ENCODE measurements at regions not wholly inside any gene's neighbourhood (a gene's known extent, or its start where the extent isn't known, plus 50 kb on each side); places are given as distances from the start of the nearest gene placed in this dataset.

DNA sequence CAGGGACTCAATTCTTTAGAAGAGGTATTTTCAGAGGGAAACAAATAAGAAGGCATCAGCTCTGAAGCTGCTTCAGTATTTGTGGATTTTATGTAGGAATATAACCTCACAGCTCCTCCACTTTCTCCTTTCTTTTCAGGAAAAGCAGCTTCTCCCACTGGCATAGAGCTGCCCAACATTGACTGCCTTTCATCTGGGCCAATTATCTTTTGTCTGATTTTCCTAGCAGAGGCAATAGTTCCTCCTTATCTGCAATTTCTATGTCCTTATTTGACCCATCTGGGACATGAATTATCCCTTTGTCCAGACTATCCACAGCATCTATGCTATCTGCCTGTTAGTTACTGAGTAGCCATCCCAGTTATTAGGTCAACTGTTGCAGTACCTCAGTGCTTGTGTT is 1671.2 kb upstream of the ACO1 start (continued):
- TF ChIP-seq, protein P1, sequence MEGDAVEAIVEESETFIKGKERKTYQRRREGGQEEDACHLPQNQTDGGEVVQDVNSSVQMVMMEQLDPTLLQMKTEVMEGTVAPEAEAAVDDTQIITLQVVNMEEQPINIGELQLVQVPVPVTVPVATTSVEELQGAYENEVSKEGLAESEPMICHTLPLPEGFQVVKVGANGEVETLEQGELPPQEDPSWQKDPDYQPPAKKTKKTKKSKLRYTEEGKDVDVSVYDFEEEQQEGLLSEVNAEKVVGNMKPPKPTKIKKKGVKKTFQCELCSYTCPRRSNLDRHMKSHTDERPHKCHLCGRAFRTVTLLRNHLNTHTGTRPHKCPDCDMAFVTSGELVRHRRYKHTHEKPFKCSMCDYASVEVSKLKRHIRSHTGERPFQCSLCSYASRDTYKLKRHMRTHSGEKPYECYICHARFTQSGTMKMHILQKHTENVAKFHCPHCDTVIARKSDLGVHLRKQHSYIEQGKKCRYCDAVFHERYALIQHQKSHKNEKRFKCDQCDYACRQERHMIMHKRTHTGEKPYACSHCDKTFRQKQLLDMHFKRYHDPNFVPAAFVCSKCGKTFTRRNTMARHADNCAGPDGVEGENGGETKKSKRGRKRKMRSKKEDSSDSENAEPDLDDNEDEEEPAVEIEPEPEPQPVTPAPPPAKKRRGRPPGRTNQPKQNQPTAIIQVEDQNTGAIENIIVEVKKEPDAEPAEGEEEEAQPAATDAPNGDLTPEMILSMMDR (IDR thresholded peaks at IDR 0.05 in 2 of 3, conservative IDR thresholded peaks at IDR 0.05 in 1 of 3; ENCODE audit: insufficient read depth in 2 of 3, low read depth in 1 of 3, low read length in 3 of 3), result no peak
- no peak for TF ChIP-seq KLF1 (tag; IDR thresholded peaks at IDR 0.05)

DNA sequence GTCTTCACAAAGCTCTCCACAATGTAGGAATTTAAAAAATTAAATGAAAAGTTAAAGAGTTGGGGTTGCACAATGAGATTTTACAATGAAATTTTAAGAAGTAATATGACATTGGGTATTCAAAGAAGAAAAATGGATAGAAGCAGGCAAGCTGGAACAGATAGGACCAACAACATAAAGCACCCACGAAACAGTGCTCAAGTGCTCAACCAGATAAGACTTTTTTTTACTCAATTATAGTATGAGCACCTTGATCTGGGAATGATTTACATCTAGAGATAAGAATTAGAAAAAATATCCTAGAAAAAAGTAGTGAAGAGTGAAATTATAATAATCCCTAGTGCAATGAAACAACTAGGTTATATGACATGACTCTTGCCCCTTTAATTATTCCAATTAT is 1670.1 kb upstream of the ACO1 start:
- Histone ChIP-seq H3K4me1 (replicated peaks in 1 of 2; ENCODE audit: control insufficient read depth in 2 of 2, insufficient read depth in 2 of 2, low read length in 2 of 2) (no peaks in the 10 kb centered on the region), H3K9ac (ENCODE audit: insufficient read depth in 1 of 2, low read depth in 2 of 2, low read length in 2 of 2) (no peak overlapping the region), H3K9me3 (replicated peaks; ENCODE audit: control insufficient read depth, insufficient read depth, low read depth, low read length) (no peaks in the 10 kb centered on the region), H3K36me3 (ENCODE audit: control insufficient read depth, insufficient read depth, low read length) (no peaks in the 10 kb centered on the region), H3K9me1 (ENCODE audit: control insufficient read depth, insufficient read depth, low read length) (no peaks in the 10 kb centered on the region), H3K27me3 (ENCODE audit: control insufficient read depth in 2 of 2, insufficient read depth in 2 of 2, low read length in 2 of 2) (no peaks in the 10 kb centered on the region), H2AFZ (ENCODE audit: low read depth, low read length) (no peak overlapping the region), H4K20me1 (replicated peaks; ENCODE audit: control insufficient read depth, insufficient read depth, low read length) (no peaks in the 10 kb centered on the region), H3K4me3 (no peak overlapping the region), H3K27ac (ENCODE audit: extremely low read depth, low read depth, low read length) (no peak overlapping the region), H3K79me2 (ENCODE audit: control insufficient read depth, insufficient read depth, low read length) (no peaks in the 10 kb centered on the region), H3K4me2 (ENCODE audit: insufficient read depth, low read length) (no peak overlapping the region)
- FAIRE-seq (no peak), DNase-seq (ENCODE audit: extremely low read depth in 1 of 4, low spot score in 3 of 4) (no peak), ATAC-seq (no peak)
- intact Hi-C loops (cut with micrococcal nuclease), result no loop called here
- CTCF ChIA-PET (ENCODE audit: low intra/inter-chr PET ratio), result no interaction called here
- in situ Hi-C loops (cut with MboI), result no loop called here
- BruUV-seq (replicated peaks), result no TSS peak
- no CpG with 5 or more reads among the region's 1 CpG for WGBS (ENCODE audit: insufficient coverage, low coverage, missing lambda C conversion rate)
- POLR2A ChIA-PET, result no interaction called here
- no peak for TF ChIP-seq CHCHD3 (CRISPR knock-in tag; IDR thresholded peaks at IDR 0.05)
- TF ChIP-seq, protein P2, sequence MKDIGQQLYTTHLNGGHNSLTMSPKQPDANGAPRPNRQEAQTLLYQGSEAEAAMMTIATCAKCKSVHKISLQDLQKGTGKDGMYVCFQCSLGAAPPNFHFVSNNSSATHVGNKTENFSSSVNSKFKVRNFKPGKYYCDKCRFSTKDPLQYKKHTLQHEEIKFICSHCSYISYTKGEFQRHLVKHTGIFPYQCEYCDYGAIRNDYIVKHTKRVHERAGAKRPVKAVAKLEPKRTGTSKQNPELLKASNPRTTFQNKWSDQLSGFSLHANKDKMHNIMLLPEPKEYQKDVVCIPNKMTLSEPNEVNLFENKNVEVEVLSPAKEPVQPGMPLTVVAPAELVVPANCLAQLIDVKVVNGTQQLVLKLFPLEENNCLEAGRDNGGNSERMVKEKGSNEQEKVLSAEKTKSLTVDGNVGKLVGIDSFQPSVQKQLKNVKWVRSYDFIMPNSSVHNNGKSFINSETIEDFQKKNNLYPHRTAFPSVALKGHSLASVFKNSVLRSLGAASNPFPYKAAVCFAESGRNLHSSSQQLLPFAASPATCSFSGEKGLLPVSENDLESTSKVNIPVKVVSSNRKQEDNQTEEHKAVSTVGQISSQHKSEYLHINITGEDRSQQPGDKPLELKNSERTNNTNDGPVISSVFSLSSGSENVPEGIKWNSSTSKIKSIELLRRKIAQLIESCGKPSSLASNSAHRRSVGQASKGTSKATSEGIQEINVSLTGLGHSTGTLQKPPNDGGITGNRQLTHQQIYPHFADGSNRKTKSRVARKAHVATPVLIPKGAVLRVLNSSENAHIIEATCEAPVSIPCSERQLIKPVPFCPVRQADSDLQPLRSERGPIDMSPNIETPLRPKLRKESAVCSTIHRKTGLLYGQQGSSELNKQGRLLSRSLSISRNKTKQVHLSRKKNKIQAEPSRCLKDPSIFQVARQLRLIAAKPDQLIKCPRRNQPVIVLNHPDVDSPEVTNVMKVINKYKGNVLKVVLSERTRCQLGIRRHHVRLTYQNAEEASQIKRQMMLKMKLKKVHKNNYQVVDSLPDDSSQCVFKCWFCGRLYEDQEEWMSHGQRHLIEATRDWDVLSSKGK (CRISPR knock-in tag; IDR thresholded peaks at IDR 0.05), result no peak
- no peak for TF ChIP-seq FOXJ3 (CRISPR knock-in tag; IDR thresholded peaks at IDR 0.05)
- TF ChIP-seq EP300 (IDR thresholded peaks at IDR 0.05; ENCODE audit: low read length), result no peak
- TF ChIP-seq CCAR2 (IDR thresholded peaks at IDR 0.05; ENCODE audit: low read depth, low read length), result no peak
- TF ChIP-seq NCOR1 (IDR thresholded peaks at IDR 0.05), result no peak
- TF ChIP-seq CREM (IDR thresholded peaks at IDR 0.05; ENCODE audit: low read depth), result no peak
- TF ChIP-seq, protein P3, sequence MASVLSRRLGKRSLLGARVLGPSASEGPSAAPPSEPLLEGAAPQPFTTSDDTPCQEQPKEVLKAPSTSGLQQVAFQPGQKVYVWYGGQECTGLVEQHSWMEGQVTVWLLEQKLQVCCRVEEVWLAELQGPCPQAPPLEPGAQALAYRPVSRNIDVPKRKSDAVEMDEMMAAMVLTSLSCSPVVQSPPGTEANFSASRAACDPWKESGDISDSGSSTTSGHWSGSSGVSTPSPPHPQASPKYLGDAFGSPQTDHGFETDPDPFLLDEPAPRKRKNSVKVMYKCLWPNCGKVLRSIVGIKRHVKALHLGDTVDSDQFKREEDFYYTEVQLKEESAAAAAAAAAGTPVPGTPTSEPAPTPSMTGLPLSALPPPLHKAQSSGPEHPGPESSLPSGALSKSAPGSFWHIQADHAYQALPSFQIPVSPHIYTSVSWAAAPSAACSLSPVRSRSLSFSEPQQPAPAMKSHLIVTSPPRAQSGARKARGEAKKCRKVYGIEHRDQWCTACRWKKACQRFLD (CRISPR knock-in tag; IDR thresholded peaks at IDR 0.05), result no peak
- TF ChIP-seq ZSCAN32 (CRISPR knock-in tag; IDR thresholded peaks at IDR 0.05), result no peak
- TF ChIP-seq, protein P4, sequence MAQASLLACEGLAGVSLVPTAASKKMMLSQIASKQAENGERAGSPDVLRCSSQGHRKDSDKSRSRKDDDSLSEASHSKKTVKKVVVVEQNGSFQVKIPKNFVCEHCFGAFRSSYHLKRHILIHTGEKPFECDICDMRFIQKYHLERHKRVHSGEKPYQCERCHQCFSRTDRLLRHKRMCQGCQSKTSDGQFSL (CRISPR knock-in tag; IDR thresholded peaks at IDR 0.05), result no peak
- TF ChIP-seq, protein P4 (tag; IDR thresholded peaks at IDR 0.05), result no peak
- no peak for TF ChIP-seq TARDBP (IDR thresholded peaks at IDR 0.05)
- TF ChIP-seq ZNF274 (IDR thresholded peaks at IDR 0.05; ENCODE audit: borderline replicate concordance, low read depth, low read length), result no peak
- TF ChIP-seq CHD1 (IDR thresholded peaks at IDR 0.05; ENCODE audit: low read length), result no peak

Measured in K562 (cell line).